ENCODE measurements at regions not wholly inside any gene's neighbourhood (a gene's known extent, or its start where the extent isn't known, plus 50 kb on each side); places are given as distances from the start of the nearest gene placed in this dataset.

- TF ChIP-seq GATA2 (IDR thresholded peaks at IDR 0.05; ENCODE audit: insufficient read depth, insufficient read length, low read depth, low read length): no peak
- TF ChIP-seq EZH2 (IDR thresholded peaks at IDR 0.05; ENCODE audit: borderline replicate concordance, low read depth, low read length, severe bottlenecking): no peak
- no peak for TF ChIP-seq POLR2A (IDR thresholded peaks at IDR 0.05; ENCODE audit: low read depth, low read length)
- no peak for TF ChIP-seq MYC (IDR thresholded peaks at IDR 0.05; ENCODE audit: low read depth, low read length)
- TF ChIP-seq MAX (IDR thresholded peaks at IDR 0.05; ENCODE audit: insufficient read depth, insufficient read length): no peak
- TF ChIP-seq POLR2AphosphoS5 (IDR thresholded peaks at IDR 0.05; ENCODE audit: insufficient read depth, low read depth, low read length): no peak
- TF ChIP-seq JUN (IDR thresholded peaks at IDR 0.05; ENCODE audit: borderline replicate concordance, insufficient read depth, insufficient read length, low read depth): no peak
- no peak for TF ChIP-seq CTCF (IDR thresholded peaks at IDR 0.05; ENCODE audit: extremely low read depth in 1 of 2, insufficient read depth in 1 of 2, low read depth in 1 of 2, low read length in 2 of 2)
- no peak for TF ChIP-seq FOS (IDR thresholded peaks at IDR 0.05; ENCODE audit: borderline replicate concordance, insufficient read depth, low read length)
- H3K27ac ChIP-seq (ENCODE audit: insufficient read depth, low read depth, low read length): no peak overlapping the region
- no peaks in the 10 kb centered on the region for H3K27me3 ChIP-seq (ENCODE audit: control insufficient read depth in 2 of 2, insufficient read depth in 2 of 2, low read length in 2 of 2)
- ChIA-PET POLR2A (no interaction called here), CTCF (no interaction called here)
- no TSS peak for BruUV-seq (replicated peaks)
- FAIRE-seq (no peak), DNase-seq (ENCODE audit: low read depth, low spot score) (no peak)
- no peaks in the 10 kb centered on the region for H3K9me1 ChIP-seq (replicated peaks; ENCODE audit: control insufficient read depth, extremely low read depth, insufficient read depth, low read length)
- H3K9ac ChIP-seq (replicated peaks; ENCODE audit: extremely low read depth, insufficient read depth, low read length): no peak overlapping the region
- no peak overlapping the region for H3K4me2 ChIP-seq (ENCODE audit: insufficient read depth, low read length)
- no peaks in the 10 kb centered on the region for H4K20me1 ChIP-seq (replicated peaks; ENCODE audit: control insufficient read depth, extremely low read depth, insufficient read depth, low read length)
- no peaks in the 10 kb centered on the region for H3K9me3 ChIP-seq (replicated peaks; ENCODE audit: control insufficient read depth, insufficient read depth, low read length)
- H3K4me3 ChIP-seq (replicated peaks in 1 of 3; ENCODE audit: insufficient read depth in 1 of 3, low read depth in 1 of 3, low read length in 3 of 3): no peak overlapping the region
- intact Hi-C loops (cut with micrococcal nuclease): no loop called here
- no peaks in the 10 kb centered on the region for H3K36me3 ChIP-seq (ENCODE audit: control insufficient read depth in 2 of 2, extremely low read depth in 1 of 2, insufficient read depth in 2 of 2, low read length in 2 of 2)
- dilution Hi-C loops (cut with MboI; ENCODE audit: extremely low pct_ligation_motif_present, low sequenced_read_pairs): no loop called here
- no peaks in the 10 kb centered on the region for H3K4me1 ChIP-seq (ENCODE audit: control insufficient read depth, extremely low read depth, insufficient read depth, low read length)
- H3K79me2 ChIP-seq (ENCODE audit: control insufficient read depth, insufficient read depth, low read length): no peaks in the 10 kb centered on the region
- H2AFZ ChIP-seq (ENCODE audit: low read depth, low read length): no peak overlapping the region
Measured at GRCh38 chr5:31054453-31054852, 139.0 kb upstream of the CDH6 start.

Data from endothelial cell of umbilical vein (primary cell).